ENCODE measurements at regions not wholly inside any gene's neighbourhood (a gene's known extent, or its start where the extent isn't known, plus 50 kb on each side); places are given as distances from the start of the nearest gene placed in this dataset.

DNA sequence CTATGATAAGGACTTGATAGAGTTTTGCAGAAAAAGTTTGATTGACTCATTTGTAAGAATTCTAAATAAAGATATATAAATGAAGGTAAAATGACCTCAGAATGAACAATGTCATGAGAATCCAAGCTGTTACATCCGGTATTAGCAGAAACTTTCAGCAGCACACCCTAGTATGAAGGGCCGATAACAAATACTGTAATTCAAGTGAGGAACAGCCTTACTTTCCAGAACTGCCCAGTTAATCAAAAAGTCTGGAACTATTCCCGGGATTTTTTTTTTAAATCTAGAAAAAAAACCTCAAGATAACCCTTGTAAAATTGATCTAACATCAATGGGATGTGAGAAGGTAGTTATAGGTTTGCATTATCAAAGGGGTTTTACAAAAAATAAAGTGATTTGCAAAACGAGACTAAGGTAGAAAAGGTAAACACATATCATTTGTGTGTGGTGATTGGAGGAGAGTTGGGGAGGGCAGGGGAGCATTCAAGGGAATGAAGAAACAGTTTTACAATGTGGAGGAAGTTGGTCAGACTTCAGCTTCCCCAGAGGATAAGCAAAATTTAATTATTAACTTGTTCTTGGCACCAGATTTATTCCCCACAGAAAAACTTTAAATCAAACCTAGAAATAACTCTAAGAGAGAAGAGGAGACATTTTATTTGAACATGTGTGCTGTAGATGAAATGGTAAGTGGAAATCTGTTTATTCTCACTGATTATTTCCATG, 75.9 kb upstream of the VCAM1 start:
- TF ChIP-seq, protein P1, sequence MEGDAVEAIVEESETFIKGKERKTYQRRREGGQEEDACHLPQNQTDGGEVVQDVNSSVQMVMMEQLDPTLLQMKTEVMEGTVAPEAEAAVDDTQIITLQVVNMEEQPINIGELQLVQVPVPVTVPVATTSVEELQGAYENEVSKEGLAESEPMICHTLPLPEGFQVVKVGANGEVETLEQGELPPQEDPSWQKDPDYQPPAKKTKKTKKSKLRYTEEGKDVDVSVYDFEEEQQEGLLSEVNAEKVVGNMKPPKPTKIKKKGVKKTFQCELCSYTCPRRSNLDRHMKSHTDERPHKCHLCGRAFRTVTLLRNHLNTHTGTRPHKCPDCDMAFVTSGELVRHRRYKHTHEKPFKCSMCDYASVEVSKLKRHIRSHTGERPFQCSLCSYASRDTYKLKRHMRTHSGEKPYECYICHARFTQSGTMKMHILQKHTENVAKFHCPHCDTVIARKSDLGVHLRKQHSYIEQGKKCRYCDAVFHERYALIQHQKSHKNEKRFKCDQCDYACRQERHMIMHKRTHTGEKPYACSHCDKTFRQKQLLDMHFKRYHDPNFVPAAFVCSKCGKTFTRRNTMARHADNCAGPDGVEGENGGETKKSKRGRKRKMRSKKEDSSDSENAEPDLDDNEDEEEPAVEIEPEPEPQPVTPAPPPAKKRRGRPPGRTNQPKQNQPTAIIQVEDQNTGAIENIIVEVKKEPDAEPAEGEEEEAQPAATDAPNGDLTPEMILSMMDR (optimal IDR thresholded peaks at IDR 0.05 in 1 of 3, IDR thresholded peaks at IDR 0.05 in 1 of 3, conservative IDR thresholded peaks at IDR 0.05 in 1 of 3; ENCODE audit: extremely low read depth in 1 of 3, insufficient read depth in 2 of 3, low read length in 3 of 3): no peak
- TF ChIP-seq EZH2 (IDR thresholded peaks at IDR 0.05; ENCODE audit: low read length): no peak

Measured in keratinocyte (primary cell).